ENCODE measurements at regions not wholly inside any gene's neighbourhood (a gene's known extent, or its start where the extent isn't known, plus 50 kb on each side); places are given as distances from the start of the nearest gene placed in this dataset.

DNA sequence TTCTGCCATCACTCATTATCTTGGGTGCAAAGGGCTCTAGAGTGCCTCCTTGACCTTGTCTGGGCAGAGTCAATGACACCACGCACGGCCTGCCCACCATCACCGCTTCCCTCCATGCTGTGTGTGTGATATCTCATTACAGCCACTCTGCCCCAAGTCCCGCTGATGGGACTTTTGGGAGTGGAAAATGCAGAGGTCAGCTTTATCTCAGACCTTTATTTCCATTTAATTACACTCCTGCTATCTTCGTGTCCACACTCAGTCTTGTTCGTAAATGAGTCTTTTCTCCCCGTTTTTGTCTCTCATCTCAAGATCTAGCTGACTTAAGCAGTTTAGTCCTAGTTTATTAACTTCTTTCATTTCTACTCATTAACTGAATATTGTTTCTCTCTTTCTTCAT, 226.2 kb downstream of the ICE1 start:
- TF ChIP-seq, protein P1, sequence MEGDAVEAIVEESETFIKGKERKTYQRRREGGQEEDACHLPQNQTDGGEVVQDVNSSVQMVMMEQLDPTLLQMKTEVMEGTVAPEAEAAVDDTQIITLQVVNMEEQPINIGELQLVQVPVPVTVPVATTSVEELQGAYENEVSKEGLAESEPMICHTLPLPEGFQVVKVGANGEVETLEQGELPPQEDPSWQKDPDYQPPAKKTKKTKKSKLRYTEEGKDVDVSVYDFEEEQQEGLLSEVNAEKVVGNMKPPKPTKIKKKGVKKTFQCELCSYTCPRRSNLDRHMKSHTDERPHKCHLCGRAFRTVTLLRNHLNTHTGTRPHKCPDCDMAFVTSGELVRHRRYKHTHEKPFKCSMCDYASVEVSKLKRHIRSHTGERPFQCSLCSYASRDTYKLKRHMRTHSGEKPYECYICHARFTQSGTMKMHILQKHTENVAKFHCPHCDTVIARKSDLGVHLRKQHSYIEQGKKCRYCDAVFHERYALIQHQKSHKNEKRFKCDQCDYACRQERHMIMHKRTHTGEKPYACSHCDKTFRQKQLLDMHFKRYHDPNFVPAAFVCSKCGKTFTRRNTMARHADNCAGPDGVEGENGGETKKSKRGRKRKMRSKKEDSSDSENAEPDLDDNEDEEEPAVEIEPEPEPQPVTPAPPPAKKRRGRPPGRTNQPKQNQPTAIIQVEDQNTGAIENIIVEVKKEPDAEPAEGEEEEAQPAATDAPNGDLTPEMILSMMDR (conservative IDR thresholded peaks at IDR 0.05; ENCODE audit: low read length): no peak
- no peak overlapping the region for H3K4me3 ChIP-seq (ENCODE audit: low read length)
- no peak for DNase-seq (ENCODE audit: low read depth)

DNA sequence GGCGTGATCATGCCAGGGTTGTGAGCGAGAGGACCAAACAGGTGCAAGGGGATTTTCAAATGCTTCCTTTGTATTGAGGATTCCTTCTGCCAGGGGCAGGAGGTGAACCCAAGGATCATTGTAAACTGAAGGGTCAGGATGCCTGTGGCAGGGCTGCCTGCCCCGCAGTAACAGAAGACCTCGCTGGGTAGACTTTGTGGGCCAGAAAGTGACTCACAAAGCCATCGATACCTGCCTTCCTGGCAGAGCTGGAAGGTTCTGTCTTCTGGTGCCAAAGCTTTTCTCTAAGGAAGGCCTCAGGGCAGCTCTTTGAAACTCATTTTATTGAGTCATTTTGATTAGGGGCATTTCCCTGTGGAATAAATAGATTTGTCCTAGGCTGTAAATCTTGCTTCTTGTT, 223.4 kb downstream of the ICE1 start:
- no peak for DNase-seq (ENCODE audit: low read depth)
- TF ChIP-seq, protein P1 (conservative IDR thresholded peaks at IDR 0.05; ENCODE audit: low read length): no peak
- no peak overlapping the region for H3K4me3 ChIP-seq (ENCODE audit: low read length)

DNA sequence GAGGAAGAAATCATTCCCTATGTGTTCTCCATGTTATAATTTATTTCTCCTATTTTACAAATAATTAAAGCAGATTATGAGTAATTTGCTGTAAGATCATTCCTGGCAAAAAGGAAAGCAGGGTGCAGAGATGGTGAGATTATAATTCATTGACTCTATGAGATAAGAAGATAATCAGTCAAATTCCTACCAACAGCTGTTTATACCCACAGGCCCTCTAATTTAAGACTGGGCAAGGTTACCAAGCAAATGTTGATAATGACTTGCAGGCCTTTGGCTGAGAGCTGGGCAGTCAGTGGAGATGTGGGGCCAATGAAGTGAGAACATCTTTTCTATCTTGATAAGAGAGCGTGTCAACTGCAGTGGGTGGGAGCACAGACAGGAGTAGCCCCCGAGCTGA, 222.7 kb downstream of the ICE1 start:
- TF ChIP-seq, protein P1 (conservative IDR thresholded peaks at IDR 0.05; ENCODE audit: low read length): no peak
- DNase-seq (ENCODE audit: low read depth): no peak
- no peak overlapping the region for H3K4me3 ChIP-seq (ENCODE audit: low read length)

DNA sequence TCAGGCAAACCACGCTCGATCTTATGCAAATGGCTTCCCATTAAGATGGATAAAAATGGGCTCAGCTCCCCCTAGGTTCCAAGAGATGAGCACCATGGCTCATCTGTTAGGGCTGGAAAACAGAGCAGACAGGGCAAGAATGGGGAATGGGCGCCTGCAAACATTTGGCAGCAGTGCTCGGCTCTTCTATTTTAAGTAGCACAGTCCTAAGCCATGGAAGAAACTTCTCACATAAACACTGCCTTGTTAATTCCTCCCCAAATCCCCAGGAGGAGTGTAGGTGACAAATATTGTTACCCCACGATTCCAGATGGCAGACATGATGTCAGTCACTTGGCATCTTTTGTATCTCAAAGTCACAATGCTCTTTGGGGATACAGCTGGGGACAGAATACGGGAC, 221.8 kb downstream of the ICE1 start:
- TF ChIP-seq, protein P1 (conservative IDR thresholded peaks at IDR 0.05; ENCODE audit: low read length): no peak
- H3K4me3 ChIP-seq (ENCODE audit: low read length): no peak overlapping the region

DNA sequence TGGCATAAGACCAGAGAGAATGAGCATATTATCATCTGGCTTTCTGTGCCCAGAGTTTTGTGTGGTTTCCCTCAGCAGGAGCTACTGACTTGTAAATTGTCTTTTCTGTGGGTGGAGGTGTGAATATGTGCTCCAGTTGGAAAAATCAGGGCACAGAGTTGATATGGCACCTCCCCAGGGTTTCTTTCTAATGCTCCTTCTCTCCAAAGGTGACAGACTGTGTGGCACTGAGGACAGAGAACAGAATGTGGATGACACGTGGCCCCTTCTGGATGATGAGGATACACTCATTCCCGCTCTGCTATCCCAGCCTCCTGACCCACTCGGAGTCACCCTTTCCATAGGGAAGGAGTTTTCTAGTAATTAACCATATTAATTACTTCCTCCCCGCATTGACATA, 221.0 kb downstream of the ICE1 start:
- TF ChIP-seq, protein P1 (conservative IDR thresholded peaks at IDR 0.05; ENCODE audit: low read length): no peak
- no peak for DNase-seq (ENCODE audit: low read depth)
- H3K4me3 ChIP-seq (ENCODE audit: low read length): no peak overlapping the region

More for the DNA sequence above, 221.8 kb downstream of the ICE1 start:
- DNase-seq (ENCODE audit: low read depth): no peak

DNA sequence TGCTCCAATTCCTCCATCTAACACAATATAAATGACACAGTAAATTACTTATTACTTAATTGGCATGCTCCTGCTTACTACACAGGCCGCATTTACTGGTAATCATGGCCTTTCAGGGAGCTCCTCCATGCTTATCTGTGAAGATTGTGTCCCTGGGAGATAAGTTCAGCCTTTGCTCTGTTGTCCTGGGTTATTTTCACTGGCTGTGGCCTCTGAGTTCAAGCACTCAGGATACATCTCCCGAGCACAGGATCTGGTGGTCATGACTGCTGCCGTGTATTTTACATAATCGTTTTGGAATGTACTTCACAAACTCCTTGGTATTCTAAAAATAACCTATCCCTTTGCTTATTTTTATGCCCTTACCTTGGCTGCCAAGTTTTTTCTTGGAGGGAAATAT, 215.7 kb downstream of the ICE1 start:
- TF ChIP-seq, protein P1 (conservative IDR thresholded peaks at IDR 0.05; ENCODE audit: low read length): no peak
- no peak overlapping the region for H3K4me3 ChIP-seq (ENCODE audit: low read length)
- DNase-seq (ENCODE audit: low read depth): no peak

DNA sequence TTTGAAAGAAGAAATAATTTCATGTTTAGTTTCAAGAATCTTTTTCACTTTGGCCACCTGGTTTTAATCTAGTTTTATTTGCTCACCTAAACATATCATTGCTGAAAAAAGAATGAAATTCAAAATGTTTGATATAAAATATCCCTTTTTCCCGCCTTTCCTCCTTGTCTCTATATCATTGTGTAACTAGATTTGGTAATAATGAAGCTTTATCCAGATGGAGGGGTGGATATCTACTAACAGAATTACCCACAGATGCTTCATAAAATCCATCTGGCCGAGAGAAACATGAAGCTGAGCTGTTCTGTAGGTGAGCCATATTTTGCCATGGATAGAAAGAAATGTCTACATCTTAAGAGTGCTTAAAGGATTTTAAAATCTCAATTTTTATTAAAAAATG, 214.7 kb downstream of the ICE1 start:
- TF ChIP-seq, protein P1 (conservative IDR thresholded peaks at IDR 0.05; ENCODE audit: low read length): no peak
- no peak for DNase-seq (ENCODE audit: low read depth)
- H3K4me3 ChIP-seq (ENCODE audit: low read length): no peak overlapping the region
